GM23338 (cell line): ENCODE measurements at regions not wholly inside any gene's neighbourhood (a gene's known extent, or its start where the extent isn't known, plus 50 kb on each side); places are given as distances from the start of the nearest gene placed in this dataset.

Experiments used
- CREB1 ChIP-seq: fragments of 250-450 bp; sonication (Bioruptor Pico); IDR thresholded peaks from 2 replicates; pipeline ENCODE4 v1.5.0; 2020; ENCODE audit warnings: low read depth, mild to moderate bottlenecking, moderate library complexity
- CTCF ChIP-seq, 2 experiments: fragments of 200-600 bp in 1 of 2; sonication (generic) in 1 of 2; conservative IDR thresholded peaks; 2 replicates each; pipeline versions ENCODE4 v1.5.1 to v1.6.1; 2016 to 2017; ENCODE audit warnings: antibody characterized with exemption in 2 of 2, low read depth in 2 of 2, mild to moderate bottlenecking in 2 of 2, moderate library complexity in 1 of 2
- ETS1 ChIP-seq: IDR thresholded peaks from 2 replicates; pipeline ENCODE4 v1.6.1; 2016; ENCODE audit warnings: antibody characterized with exemption
- EZH2 ChIP-seq: fragments of 200-600 bp; sonication (generic); IDR thresholded peaks from one replicate; pipeline ENCODE4 v1.8.0; 2017; ENCODE audit warnings: antibody characterized with exemption, mild to moderate bottlenecking, low read depth; ENCODE audit not compliant: unreplicated experiment
- EZH2phosphoT487 ChIP-seq: fragments of 200-600 bp; sonication (generic); IDR thresholded peaks from one replicate; pipeline ENCODE4 v1.8.1; 2018; ENCODE audit warnings: antibody characterized with exemption; ENCODE audit not compliant: unreplicated experiment
- JUNB ChIP-seq: IDR thresholded peaks from one replicate; pipeline ENCODE4 v1.6.1; 2016; ENCODE audit warnings: antibody characterized with exemption; ENCODE audit not compliant: unreplicated experiment
- NANOG ChIP-seq: IDR thresholded peaks from 2 replicates; pipeline ENCODE4 v1.6.1; 2016; ENCODE audit warnings: antibody characterized with exemption, borderline replicate concordance
- POLR2AphosphoS5 ChIP-seq: IDR thresholded peaks from 2 replicates; pipeline ENCODE4 v1.6.1; 2016; ENCODE audit warnings: antibody characterized with exemption, low read depth
- REST ChIP-seq: IDR thresholded peaks from one replicate; pipeline ENCODE4 v1.6.1; 2018; ENCODE audit warnings: antibody characterized with exemption; ENCODE audit not compliant: unreplicated experiment

DNA sequence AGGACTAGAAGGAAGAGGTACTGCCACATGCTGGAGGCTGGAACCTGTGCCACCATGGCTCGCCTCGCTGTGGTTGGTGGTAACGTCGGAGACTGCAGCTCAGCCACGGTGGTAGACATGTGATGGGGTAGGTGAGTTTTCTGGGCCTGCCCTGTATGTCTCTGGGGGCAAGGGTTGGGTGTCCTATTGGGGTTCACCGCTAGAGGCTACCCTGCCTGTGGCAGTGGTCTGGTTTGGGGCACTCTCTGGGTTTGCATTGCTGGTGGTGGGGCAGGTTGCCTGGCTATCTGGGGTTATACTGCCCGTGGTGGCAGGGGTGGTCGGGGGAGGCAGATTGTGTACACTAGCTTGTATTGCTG lies 79.3 kb upstream of the KCNJ18 start:
- TF ChIP-seq CTCF (conservative IDR thresholded peaks at IDR 0.05; ENCODE audit: low read depth in 2 of 2) = no peak
- TF ChIP-seq REST = no peak
- no peak for TF ChIP-seq POLR2AphosphoS5
- TF ChIP-seq EZH2phosphoT487 = no peak
- TF ChIP-seq NANOG = no peak
- no peak for TF ChIP-seq EZH2
- no peak for TF ChIP-seq ETS1
- no peak for TF ChIP-seq CREB1 (CRISPR knock-in tag)
- TF ChIP-seq JUNB = no peak
